Activated CD8-positive, alpha-beta T cell treated with anti-CD3 and anti-CD28 coated beads for 36 hours (primary cell): ENCODE measurements at regions not wholly inside any gene's neighbourhood (a gene's known extent, or its start where the extent isn't known, plus 50 kb on each side); places are given as distances from the start of the nearest gene placed in this dataset.

Source experiments
- ATAC-seq: fragments of 200-7000 bp; cut with Tn5 transposase; one replicate; pipeline ENCODE4 v1.10.0; 2021; ENCODE audit warnings: mild to moderate bottlenecking, moderate library complexity
- CTCF ChIA-PET: fragments of 350-600 bp; sonication (Branson Sonifier 250); formaldehyde crosslinking; loops from one replicate; lab custom pipeline; 2021; ENCODE audit warnings: antibody characterized with exemption; lab: Charles Lee
- POLR2A ChIA-PET: fragments of 350-600 bp; sonication (Branson Sonifier 250); formaldehyde crosslinking; loops from one replicate; lab custom pipeline; 2021; ENCODE audit warnings: antibody characterized with exemption; lab: Charles Lee
- DNase-seq: peaks from one replicate; pipeline ENCODE4 v3.0.0-alpha.2; 2020
- H3K27ac Mint-ChIP-seq: one replicate; pipeline ENCODE4 v1.8.0; 2021; ENCODE audit warnings: mild to moderate bottlenecking, mixed read lengths
- H3K27me3 Mint-ChIP-seq: one replicate; pipeline ENCODE4 v1.8.0; 2021; ENCODE audit warnings: mixed read lengths
- H3K36me3 Mint-ChIP-seq: one replicate; pipeline ENCODE4 v1.8.0; 2021; ENCODE audit warnings: low read depth, mixed read lengths
- H3K4me1 Mint-ChIP-seq: one replicate; pipeline ENCODE4 v1.8.0; 2021; ENCODE audit warnings: low read depth, mixed read lengths
- H3K4me3 Mint-ChIP-seq: one replicate; pipeline ENCODE4 v1.8.0; 2021; ENCODE audit warnings: mild to moderate bottlenecking, moderate library complexity, mixed read lengths
- H3K9me3 Mint-ChIP-seq: one replicate; pipeline ENCODE4 v1.8.0; 2021; ENCODE audit warnings: mixed read lengths
- CTCF ChIP-seq: fragments of 200-600 bp; IDR thresholded peaks from one replicate; pipeline ENCODE4 v1.8.0; 2022; ENCODE audit warnings: antibody characterized with exemption, mild to moderate bottlenecking
- intact Hi-C: fragments of 100-400 bp; cut with micrococcal nuclease; formaldehyde crosslinking; loops from one replicate; pipeline ENCODE4 v1.10.0; 2022

- no peaks in the 10 kb centered on the region for H3K36me3 Mint-ChIP-seq
- H3K4me1 Mint-ChIP-seq, result no peaks in the 10 kb centered on the region
- ChIA-PET CTCF (no interaction called here), POLR2A (no interaction called here)
- ATAC-seq (no peak), DNase-seq (no peak)
- no peak overlapping the region for H3K4me3 Mint-ChIP-seq
- TF ChIP-seq CTCF, result no peak
- H3K27ac Mint-ChIP-seq, result no peak overlapping the region
- peaks cover 4% of the 10 kb centered on the region for H3K9me3 Mint-ChIP-seq
- H3K27me3 Mint-ChIP-seq, result no peaks in the 10 kb centered on the region
- intact Hi-C loops, result no loop called here
Observed at GRCh38 chr2:184357033-184357432, 241.3 kb upstream of the ZNF804A start.

- CTCF ChIA-PET, result no interaction called here
- DNase-seq, result no peak
- Mint-ChIP-seq H3K4me1 (no peaks in the 10 kb centered on the region), H3K4me3 (no peak overlapping the region), H3K27ac (no peak overlapping the region), H3K27me3 (no peaks in the 10 kb centered on the region), H3K36me3 (no peaks in the 10 kb centered on the region), H3K9me3 (peaks cover 4% of the 10 kb centered on the region)
- intact Hi-C loops, result no loop called here
- ATAC-seq, result no peak
- POLR2A ChIA-PET, result no interaction called here
- TF ChIP-seq CTCF, result no peak
Observed at GRCh38 chr2:184359379-184359778, 238.9 kb upstream of the ZNF804A start.

- ChIA-PET CTCF (no interaction called here), POLR2A (no interaction called here)
- H3K9me3 Mint-ChIP-seq, result peaks cover 4% of the 10 kb centered on the region
- no peak overlapping the region for H3K27ac Mint-ChIP-seq
- no peak overlapping the region for H3K4me3 Mint-ChIP-seq
- no peaks in the 10 kb centered on the region for H3K4me1 Mint-ChIP-seq
- DNase-seq (no peak), ATAC-seq (no peak)
- H3K36me3 Mint-ChIP-seq, result no peaks in the 10 kb centered on the region
- intact Hi-C loops, result no loop called here
- H3K27me3 Mint-ChIP-seq, result no peaks in the 10 kb centered on the region
- no peak for TF ChIP-seq CTCF
Observed at GRCh38 chr2:184363213-184363612, 235.1 kb upstream of the ZNF804A start.

GRCh38 chr2:184367211-184367610, 231.1 kb upstream of the ZNF804A start:
- no peak overlapping the region for H3K4me3 Mint-ChIP-seq

GRCh38 chr2:184369307-184369706, 229.0 kb upstream of the ZNF804A start:
- no peak for TF ChIP-seq CTCF
- CTCF ChIA-PET, result no interaction called here
- Mint-ChIP-seq H3K27ac (no peak overlapping the region), H3K4me3 (no peak overlapping the region), H3K27me3 (no peaks in the 10 kb centered on the region), H3K36me3 (no peaks in the 10 kb centered on the region), H3K4me1 (no peaks in the 10 kb centered on the region), H3K9me3 (no peaks in the 10 kb centered on the region)
- intact Hi-C loops, result no loop called here
- DNase-seq (no peak), ATAC-seq (no peak)
- POLR2A ChIA-PET, result no interaction called here

More at GRCh38 chr2:184367211-184367610, 231.1 kb upstream of the ZNF804A start:
- H3K36me3 Mint-ChIP-seq, result no peaks in the 10 kb centered on the region
- no peaks in the 10 kb centered on the region for H3K27me3 Mint-ChIP-seq
- no peak for DNase-seq
- ATAC-seq, result no peak
- no peaks in the 10 kb centered on the region for H3K9me3 Mint-ChIP-seq
- intact Hi-C loops, result no loop called here
- no peak overlapping the region for H3K27ac Mint-ChIP-seq
- no peaks in the 10 kb centered on the region for H3K4me1 Mint-ChIP-seq
- TF ChIP-seq CTCF, result no peak
- ChIA-PET CTCF (no interaction called here), POLR2A (no interaction called here)
